ENCODE measurements at regions not wholly inside any gene's neighbourhood (a gene's known extent, or its start where the extent isn't known, plus 50 kb on each side); places are given as distances from the start of the nearest gene placed in this dataset.

DNA sequence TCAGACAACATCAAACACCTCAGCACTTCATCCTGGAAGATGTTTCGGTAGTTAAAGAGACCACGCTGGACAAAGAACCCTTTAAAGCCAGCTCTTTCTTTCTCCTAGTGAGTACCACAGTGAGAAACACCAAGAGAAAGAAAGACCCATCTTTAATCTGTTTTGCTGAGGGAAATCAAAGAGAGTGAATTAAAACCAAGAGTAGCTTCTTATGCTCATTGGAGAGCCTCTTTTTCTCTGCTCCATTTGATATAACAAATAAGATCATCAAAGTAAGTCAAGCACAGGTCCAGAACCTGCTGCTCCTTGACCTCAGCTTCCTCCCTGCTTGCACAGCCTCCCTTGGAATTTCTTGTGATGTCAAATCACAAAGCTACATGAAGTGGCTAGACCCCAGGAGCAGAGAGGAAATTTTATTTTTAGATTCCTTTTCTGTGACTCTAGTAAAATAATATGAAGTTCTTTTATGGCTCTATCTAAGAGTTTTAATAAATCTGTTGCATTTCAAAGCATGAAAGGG is 436.4 kb downstream of the C3orf38 start:
- TF ChIP-seq TAF1 (IDR thresholded peaks at IDR 0.05; ENCODE audit: borderline replicate concordance, low read depth, low read length) (no peak), POLR2AphosphoS5 (IDR thresholded peaks at IDR 0.05; ENCODE audit: low read depth, low read length) (no peak), POLR2A (IDR thresholded peaks at IDR 0.05; ENCODE audit: low read depth, low read length) (no peak)
- FAIRE-seq: no peak
- DNase-seq (ENCODE audit: insufficient read length): no peak

DNA sequence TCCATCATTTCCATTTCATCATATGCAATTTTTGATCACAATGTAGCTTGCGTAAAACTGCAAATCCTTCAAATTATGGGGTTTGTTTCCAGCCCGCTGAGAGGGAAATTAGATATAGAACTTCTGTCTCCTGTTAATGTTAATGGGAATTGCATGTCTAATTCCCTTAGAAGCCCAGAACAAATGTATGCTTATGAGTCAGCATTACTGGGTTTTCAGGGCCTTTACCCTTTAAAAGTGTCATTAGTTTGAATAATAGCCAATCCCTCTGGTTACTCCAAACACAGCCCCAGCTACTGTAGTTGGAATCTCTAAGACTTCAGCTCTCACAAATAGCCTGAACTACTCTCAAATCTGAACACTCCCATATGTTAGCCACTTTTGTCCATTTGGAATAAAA is 439.4 kb downstream of the C3orf38 start:
- no peak for FAIRE-seq
- TF ChIP-seq TAF1 (IDR thresholded peaks at IDR 0.05; ENCODE audit: borderline replicate concordance, low read depth, low read length) (no peak), POLR2A (IDR thresholded peaks at IDR 0.05; ENCODE audit: low read depth, low read length) (no peak), POLR2AphosphoS5 (IDR thresholded peaks at IDR 0.05; ENCODE audit: low read depth, low read length) (no peak)

DNA sequence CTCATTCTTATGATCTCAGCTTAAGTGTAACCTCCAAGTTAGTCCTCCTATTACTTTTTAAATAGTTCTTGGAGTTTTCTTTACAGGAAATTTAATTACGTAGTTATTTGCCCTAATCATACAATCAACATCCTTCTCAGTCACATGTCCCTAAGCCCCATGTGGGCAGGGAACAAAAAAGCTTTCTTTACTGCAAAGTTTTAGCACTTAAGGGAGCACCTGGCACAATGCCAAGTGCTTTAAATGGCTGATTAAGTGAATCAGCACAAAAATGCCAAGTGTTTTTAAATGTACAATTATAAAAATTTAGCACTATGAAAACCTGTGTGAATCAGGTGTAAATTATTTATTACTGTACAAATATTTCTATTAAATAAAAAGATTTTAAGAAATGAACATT is 445.3 kb downstream of the C3orf38 start:
- FAIRE-seq (no peak), DNase-seq (ENCODE audit: insufficient read length) (no peak)
- no peak for TF ChIP-seq TAF1 (IDR thresholded peaks at IDR 0.05; ENCODE audit: borderline replicate concordance, low read depth, low read length)
- TF ChIP-seq POLR2A (IDR thresholded peaks at IDR 0.05; ENCODE audit: low read depth, low read length): no peak
- TF ChIP-seq POLR2AphosphoS5 (IDR thresholded peaks at IDR 0.05; ENCODE audit: low read depth, low read length): no peak

More for the DNA sequence above, 439.4 kb downstream of the C3orf38 start:
- no peak for DNase-seq (ENCODE audit: insufficient read length)

DNA sequence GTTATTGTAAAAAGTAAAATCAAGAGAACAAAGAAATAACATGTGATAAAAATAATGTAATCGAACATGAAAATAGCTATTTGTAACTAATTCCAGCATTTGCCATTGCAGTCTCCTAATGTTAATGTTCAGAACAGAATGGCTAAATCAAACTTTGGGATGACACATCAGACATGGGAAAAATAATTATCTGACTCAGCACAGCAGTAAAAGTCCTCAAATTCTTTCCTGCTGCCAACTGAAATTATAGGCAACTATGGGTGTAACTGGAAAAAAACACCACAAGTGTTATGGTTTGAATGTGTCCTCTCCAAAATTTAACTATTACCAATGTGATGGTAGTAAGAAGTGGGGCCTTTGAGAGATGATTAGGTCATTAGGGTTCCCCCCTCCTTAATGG is 446.7 kb downstream of the C3orf38 start:
- TF ChIP-seq TAF1 (IDR thresholded peaks at IDR 0.05; ENCODE audit: borderline replicate concordance, low read depth, low read length): no peak
- TF ChIP-seq POLR2A (IDR thresholded peaks at IDR 0.05; ENCODE audit: low read depth, low read length): no peak
- no peak for TF ChIP-seq POLR2AphosphoS5 (IDR thresholded peaks at IDR 0.05; ENCODE audit: low read depth, low read length)
- DNase-seq (ENCODE audit: insufficient read length): no peak
- FAIRE-seq: no peak

DNA sequence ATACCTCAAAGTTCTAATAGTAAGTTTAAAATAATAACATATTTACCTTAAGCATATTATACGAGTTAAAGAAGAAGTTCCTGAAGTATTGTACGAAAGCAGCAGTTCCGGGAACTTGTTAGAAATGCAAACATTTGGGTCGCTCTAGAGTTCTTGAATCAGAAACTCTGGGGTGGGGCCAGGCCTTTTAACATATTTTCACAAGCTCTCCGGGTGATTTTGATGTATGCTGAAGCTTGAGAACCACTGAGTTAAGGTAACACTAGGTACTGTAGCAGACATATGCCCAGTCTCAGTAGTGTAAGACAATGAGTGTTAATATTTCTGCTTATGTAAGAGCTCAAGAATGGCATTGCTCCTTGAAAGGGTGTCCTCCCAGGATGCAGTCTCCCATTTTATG is 461.1 kb downstream of the C3orf38 start:
- FAIRE-seq: no peak
- TF ChIP-seq POLR2A (IDR thresholded peaks at IDR 0.05; ENCODE audit: low read depth, low read length) (no peak), POLR2AphosphoS5 (IDR thresholded peaks at IDR 0.05; ENCODE audit: low read depth, low read length) (no peak), TAF1 (IDR thresholded peaks at IDR 0.05; ENCODE audit: borderline replicate concordance, low read depth, low read length) (no peak)
- no peak for DNase-seq (ENCODE audit: insufficient read length)

DNA sequence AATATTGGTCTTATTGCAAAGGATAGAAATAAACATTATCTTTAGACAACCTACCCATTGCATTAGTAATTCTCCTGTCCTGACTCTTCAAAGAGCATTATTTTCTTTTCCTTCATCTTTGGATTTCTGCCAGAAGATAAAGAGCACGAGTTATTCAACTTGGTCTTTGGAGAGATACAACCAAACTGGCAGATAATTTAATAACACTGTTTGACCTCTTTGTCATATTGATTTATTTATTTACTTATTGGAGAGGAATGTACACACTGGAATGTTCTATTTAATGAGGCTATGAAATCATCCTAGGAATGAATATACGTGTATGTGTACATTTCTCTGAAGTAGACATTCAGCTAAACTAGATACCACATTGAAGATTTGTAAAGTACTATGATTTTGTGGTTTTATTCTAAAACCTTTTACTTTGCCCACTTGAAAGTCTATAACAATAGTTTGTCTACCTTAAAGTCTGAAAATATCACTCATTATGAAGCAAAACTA is 462.1 kb downstream of the C3orf38 start:
- TF ChIP-seq TAF1 (IDR thresholded peaks at IDR 0.05; ENCODE audit: borderline replicate concordance, low read depth, low read length): no peak
- no peak for FAIRE-seq
- no peak for DNase-seq (ENCODE audit: insufficient read length)

DNA sequence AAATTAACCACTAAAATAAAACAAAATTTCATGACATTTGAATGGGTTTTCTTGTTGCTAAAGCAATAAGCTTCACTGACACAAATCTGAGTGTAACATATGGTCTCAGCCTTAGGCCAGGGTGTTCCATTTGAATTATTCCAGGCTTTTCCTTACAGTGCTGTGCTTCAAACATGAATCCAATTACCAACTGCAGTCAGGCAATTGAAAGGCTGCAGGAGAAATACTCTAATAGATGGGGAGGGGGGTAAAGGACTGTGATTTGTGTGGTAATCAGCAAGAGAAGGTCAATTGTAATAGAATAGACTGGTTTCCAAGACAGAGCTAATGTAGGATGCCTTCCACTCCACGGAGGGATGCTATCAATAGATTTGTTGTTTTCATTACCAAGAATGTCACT is 466.7 kb downstream of the C3orf38 start:
- DNase-seq (ENCODE audit: insufficient read length): no peak
- FAIRE-seq: no peak
- no peak for TF ChIP-seq TAF1 (IDR thresholded peaks at IDR 0.05; ENCODE audit: borderline replicate concordance, low read depth, low read length)
- TF ChIP-seq POLR2AphosphoS5 (IDR thresholded peaks at IDR 0.05; ENCODE audit: low read depth, low read length): no peak
- no peak for TF ChIP-seq POLR2A (IDR thresholded peaks at IDR 0.05; ENCODE audit: low read depth, low read length)

DNA sequence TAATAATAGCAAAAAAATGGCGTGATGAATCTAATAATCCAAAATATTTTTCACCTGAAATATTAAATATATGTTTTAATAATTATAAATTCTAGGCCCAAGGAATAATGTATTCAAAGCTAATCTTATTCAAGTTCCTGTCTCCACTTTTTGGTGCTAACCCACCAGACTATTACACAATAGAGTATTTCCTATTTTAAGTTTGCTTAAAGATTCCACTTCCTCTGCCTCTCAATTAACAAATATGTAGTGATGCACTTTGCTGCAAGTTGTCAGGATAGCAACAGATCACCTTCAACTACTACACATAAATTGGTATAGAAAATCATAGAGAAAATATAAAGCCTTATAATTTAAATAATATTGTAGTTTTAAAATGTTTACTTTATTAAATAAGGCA is 467.5 kb downstream of the C3orf38 start:
- TF ChIP-seq POLR2AphosphoS5 (IDR thresholded peaks at IDR 0.05; ENCODE audit: low read depth, low read length): no peak
- TF ChIP-seq TAF1 (IDR thresholded peaks at IDR 0.05; ENCODE audit: borderline replicate concordance, low read depth, low read length): no peak
- DNase-seq (ENCODE audit: insufficient read length): no peak
- no peak for FAIRE-seq

DNA sequence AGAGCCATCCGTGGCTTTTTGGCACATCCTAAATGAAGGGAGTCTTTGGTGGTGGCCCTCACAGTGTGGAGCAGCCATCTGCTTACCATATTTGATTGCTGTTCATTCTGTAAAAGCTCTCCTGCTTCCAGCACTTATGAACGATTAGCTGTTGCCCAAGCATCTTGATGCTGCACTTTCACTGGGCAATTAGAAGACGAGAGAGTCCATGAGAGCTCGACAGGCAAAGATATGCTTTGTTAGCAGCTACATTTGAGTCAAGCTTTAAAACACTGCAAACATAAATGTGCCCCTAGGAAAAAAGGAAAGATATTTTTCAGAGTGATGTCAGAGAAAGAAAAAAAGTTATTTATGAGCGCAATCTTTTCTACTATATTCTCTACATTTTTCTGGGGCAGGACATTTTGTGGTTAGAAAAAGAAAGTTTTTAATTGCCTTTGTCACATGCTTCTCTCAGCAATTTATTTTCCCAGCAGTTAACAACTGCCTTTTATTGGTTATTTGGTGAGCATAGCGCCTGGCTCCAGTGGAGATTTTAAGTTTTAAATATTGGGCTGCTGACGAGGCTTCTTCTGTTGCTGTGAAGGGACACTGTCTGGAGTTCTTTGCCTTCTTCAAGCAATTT is 468.4 kb downstream of the C3orf38 start:
- TF ChIP-seq POLR2AphosphoS5 (IDR thresholded peaks at IDR 0.05; ENCODE audit: low read depth, low read length) (no peak), TAF1 (IDR thresholded peaks at IDR 0.05; ENCODE audit: borderline replicate concordance, low read depth, low read length) (no peak), POLR2A (IDR thresholded peaks at IDR 0.05; ENCODE audit: low read depth, low read length) (no peak)
- FAIRE-seq: no peak
- no peak for DNase-seq (ENCODE audit: insufficient read length)

DNA sequence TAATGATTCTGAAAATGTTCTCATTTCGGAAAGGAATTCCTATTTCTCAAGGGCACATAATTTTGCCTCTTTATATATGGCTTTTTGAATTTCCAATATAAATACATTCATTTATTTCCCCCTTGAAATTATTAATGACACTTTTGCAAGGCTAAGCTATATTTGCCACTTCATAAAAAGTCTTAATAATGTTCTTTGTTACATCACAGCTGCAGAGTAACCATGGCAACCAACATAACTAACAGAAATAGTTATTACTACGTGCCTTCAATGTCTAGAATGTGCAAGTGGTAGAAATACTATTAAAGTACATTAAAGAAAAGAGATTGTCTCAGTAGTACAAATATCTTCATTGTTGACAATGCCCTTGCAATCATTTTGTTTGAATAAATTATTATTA is 471.8 kb downstream of the C3orf38 start:
- TF ChIP-seq POLR2AphosphoS5 (IDR thresholded peaks at IDR 0.05; ENCODE audit: low read depth, low read length) (no peak), POLR2A (IDR thresholded peaks at IDR 0.05; ENCODE audit: low read depth, low read length) (no peak), TAF1 (IDR thresholded peaks at IDR 0.05; ENCODE audit: borderline replicate concordance, low read depth, low read length) (no peak)
- no peak for DNase-seq (ENCODE audit: insufficient read length)
- no peak for FAIRE-seq

DNA sequence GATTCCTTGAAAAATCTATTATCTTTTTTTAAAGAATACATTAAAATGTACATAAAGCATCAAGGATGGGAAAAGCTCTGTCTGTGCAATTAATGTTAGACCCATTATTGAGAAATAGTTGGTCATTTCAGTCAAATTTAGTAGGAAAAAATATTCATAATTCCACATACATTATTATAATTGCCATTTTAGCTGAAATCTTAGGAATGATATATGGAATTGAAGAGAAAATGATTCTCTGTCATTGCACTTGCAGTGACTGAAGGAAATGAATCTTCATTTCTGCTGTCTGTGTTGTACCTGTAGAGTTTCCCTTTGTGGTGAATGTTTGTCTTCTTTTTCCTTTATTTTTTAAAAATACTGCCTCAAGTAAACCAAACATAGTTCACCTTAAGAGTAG is 473.9 kb downstream of the C3orf38 start:
- DNase-seq (ENCODE audit: insufficient read length) (no peak), FAIRE-seq (no peak)
- no peak for TF ChIP-seq POLR2A (IDR thresholded peaks at IDR 0.05; ENCODE audit: low read depth, low read length)
- TF ChIP-seq TAF1 (IDR thresholded peaks at IDR 0.05; ENCODE audit: borderline replicate concordance, low read depth, low read length): no peak
- TF ChIP-seq POLR2AphosphoS5 (IDR thresholded peaks at IDR 0.05; ENCODE audit: low read depth, low read length): no peak

DNA sequence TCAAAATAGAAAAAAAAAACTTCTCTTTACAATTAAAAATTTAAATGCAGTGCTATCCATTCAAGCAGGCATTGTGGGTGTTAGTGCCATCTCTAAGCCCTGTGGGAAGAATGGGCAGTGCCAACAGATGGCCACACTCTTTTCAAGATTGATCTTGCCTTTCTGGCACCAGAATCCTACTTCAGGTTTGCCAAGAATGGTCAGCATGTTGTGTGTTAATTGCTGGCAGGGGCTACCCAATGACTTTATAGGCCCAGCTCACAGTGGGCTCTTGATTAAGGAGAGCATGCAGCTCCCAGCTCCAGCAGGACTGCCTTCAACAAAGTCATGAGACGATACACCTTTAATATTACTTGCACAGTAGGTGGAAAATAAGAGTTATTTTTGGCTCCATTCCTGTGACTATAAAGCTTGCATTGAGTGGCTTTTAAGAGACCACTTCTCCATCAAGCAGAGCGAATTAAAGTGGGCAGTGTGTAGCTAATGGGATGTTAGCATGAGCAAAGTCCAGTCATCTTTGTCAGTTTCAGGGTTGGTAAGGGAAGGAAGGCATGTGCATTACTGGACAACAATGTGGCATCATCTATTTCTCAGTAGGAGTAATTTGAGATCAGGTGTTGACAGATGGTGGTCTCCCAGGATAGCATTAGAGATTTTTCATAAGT is 476.8 kb downstream of the C3orf38 start:
- DNase-seq (ENCODE audit: insufficient read length) (no peak), FAIRE-seq (no peak)
- no peak for TF ChIP-seq POLR2A (IDR thresholded peaks at IDR 0.05; ENCODE audit: low read depth, low read length)
- no peak for TF ChIP-seq POLR2AphosphoS5 (IDR thresholded peaks at IDR 0.05; ENCODE audit: low read depth, low read length)
- no peak for TF ChIP-seq TAF1 (IDR thresholded peaks at IDR 0.05; ENCODE audit: borderline replicate concordance, low read depth, low read length)

All from GM12892 (cell line).